Natural killer cell (primary cell): ENCODE measurements at regions not wholly inside any gene's neighbourhood (a gene's known extent, or its start where the extent isn't known, plus 50 kb on each side); places are given as distances from the start of the nearest gene placed in this dataset.

Source experiments
- ATAC-seq, 3 donors: fragments of 150-1000 bp in 2 of 3; fragments of 200-7000 bp in 1 of 3; cut with Tn5 transposase; 1 replicate in 1 of 3; 2 replicates in 2 of 3; pipeline ENCODE4 v1.10.0; 2021; ENCODE audit warnings: mild to moderate bottlenecking in 2 of 3, moderate library complexity in 2 of 3
- DNase-seq, 2 donors: peaks; one replicate each; pipeline versions ENCODE4 v3.0.0 to v3.0.0-alpha.2; 2013 to 2021; ENCODE audit warnings: mixed read lengths in 1 of 2
- H3K27ac ChIP-seq: one replicate; pipeline ENCODE4 v1.5.1; 2013; ENCODE audit warnings: mild to moderate bottlenecking, low read length
- H3K27me3 ChIP-seq: one replicate; pipeline ENCODE4 v1.6.1; 2013; ENCODE audit warnings: low read length; ENCODE audit not compliant: control insufficient read depth, insufficient read depth
- H3K36me3 ChIP-seq: one replicate; pipeline ENCODE4 v1.6.1; 2013; ENCODE audit warnings: low read length; ENCODE audit not compliant: control insufficient read depth, insufficient read depth
- H3K4me1 ChIP-seq: one replicate; pipeline ENCODE4 v1.6.1; 2013; ENCODE audit warnings: low read length; ENCODE audit not compliant: control insufficient read depth, insufficient read depth
- H3K4me3 ChIP-seq: one replicate; pipeline ENCODE4 v1.5.1; 2013; ENCODE audit warnings: low read length
- H3K9me3 ChIP-seq: one replicate; pipeline ENCODE4 v1.6.1; 2013; ENCODE audit warnings: low read length; ENCODE audit not compliant: control insufficient read depth, insufficient read depth
- H3K27ac Mint-ChIP-seq, 2 donors: one replicate each; pipeline ENCODE4 v1.8.0; 2022; ENCODE audit warnings: mild to moderate bottlenecking in 2 of 2, mixed read lengths in 2 of 2, moderate library complexity in 1 of 2
- H3K27me3 Mint-ChIP-seq, 2 donors: one replicate each; pipeline ENCODE4 v1.8.0; 2022; ENCODE audit warnings: low read depth in 2 of 2, mixed read lengths in 2 of 2
- H3K36me3 Mint-ChIP-seq: one replicate; pipeline ENCODE4 v1.8.0; 2022; ENCODE audit warnings: mixed read lengths
- H3K4me1 Mint-ChIP-seq, 2 donors: one replicate each; pipeline ENCODE4 v1.8.0; 2022; ENCODE audit warnings: mixed read lengths in 2 of 2
- H3K4me3 Mint-ChIP-seq: one replicate; pipeline ENCODE4 v1.8.0; 2022; ENCODE audit warnings: mild to moderate bottlenecking, moderate library complexity, mixed read lengths
- H3K9me3 Mint-ChIP-seq, 2 donors: one replicate each; pipeline ENCODE4 v1.8.0; 2022; ENCODE audit warnings: mixed read lengths in 2 of 2
- CTCF ChIP-seq: fragments of 200-600 bp; IDR thresholded peaks from one replicate; pipeline ENCODE4 v1.8.0; 2022; ENCODE audit warnings: antibody characterized with exemption
- WGBS: methylation state at CpG from one replicate; pipeline ENCODE4 v1.1.7; 2013; ENCODE audit warnings: missing lambda C conversion rate; ENCODE audit not compliant: insufficient coverage; 5-methylcytosine and 5-hydroxymethylcytosine counted together
- intact Hi-C: fragments of 100-400 bp; cut with micrococcal nuclease; formaldehyde crosslinking; loops from one replicate; pipeline ENCODE4 v1.14.2; 2022

GRCh38 chr10:30556189-30556588 lies 73.4 kb downstream of the LYZL2 start:
- DNase-seq (no peak), ATAC-seq (no peak)
- WGBS = 81% methylated on average over 1 of the region's 1 CpG
- intact Hi-C loops = no loop called here
- no peaks in the 10 kb centered on the region for H3K36me3 Mint-ChIP-seq
- H3K9me3 Mint-ChIP-seq = no peaks in the 10 kb centered on the region
- H3K27me3 ChIP-seq = no peaks in the 10 kb centered on the region
- peaks cover 2% of the 10 kb centered on the region for H3K4me1 ChIP-seq
- TF ChIP-seq CTCF = no peak
- H3K4me3 Mint-ChIP-seq = no peak overlapping the region
- H3K27ac Mint-ChIP-seq = no peak overlapping the region
- H3K36me3 ChIP-seq = no peaks in the 10 kb centered on the region
- no peak overlapping the region for H3K27ac ChIP-seq
- no peaks in the 10 kb centered on the region for H3K9me3 ChIP-seq
- no peaks in the 10 kb centered on the region for H3K27me3 Mint-ChIP-seq
- no peak overlapping the region for H3K4me3 ChIP-seq
- peaks cover 0 to 17% of the 10 kb centered on the region in 2 donors for H3K4me1 Mint-ChIP-seq

DNA sequence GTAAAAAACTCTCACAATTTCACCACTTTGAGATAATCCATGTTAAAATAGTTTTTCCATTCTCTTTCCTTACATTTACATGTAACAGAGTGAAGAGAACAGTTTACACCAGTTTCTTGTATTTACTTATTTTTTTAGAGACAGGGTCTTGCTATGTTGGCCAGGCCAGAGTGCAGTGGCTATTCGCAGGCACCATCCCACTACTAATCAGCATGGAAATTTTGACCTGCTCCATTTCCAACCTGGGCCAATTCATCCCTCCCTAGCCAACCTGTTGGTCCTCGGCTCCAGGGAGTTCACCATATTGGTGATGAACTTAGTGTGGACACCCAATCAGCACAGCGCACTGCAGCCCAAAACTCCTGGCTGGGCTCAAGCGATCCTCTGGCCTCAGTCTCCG lies 74.1 kb downstream of the LYZL2 start:
- no peaks in the 10 kb centered on the region for H3K9me3 Mint-ChIP-seq
- intact Hi-C loops = no loop called here

GRCh38 chr10:30554440-30554825 lies 75.1 kb downstream of the LYZL2 start:
- ATAC-seq (no peak), DNase-seq (no peak)
- peaks cover 0 to 23% of the 10 kb centered on the region in 2 donors for H3K4me1 Mint-ChIP-seq
- H3K27ac Mint-ChIP-seq = peak overlapping the region in 1 of 2 donors; percentile 59
- H3K9me3 Mint-ChIP-seq = no peaks in the 10 kb centered on the region
- Histone ChIP-seq H3K36me3 (no peaks in the 10 kb centered on the region), H3K4me3 (no peak overlapping the region), H3K27ac (no peak overlapping the region), H3K4me1 (peaks cover 7% of the 10 kb centered on the region), H3K9me3 (no peaks in the 10 kb centered on the region), H3K27me3 (no peaks in the 10 kb centered on the region)
- intact Hi-C loops = no loop called here
- no peaks in the 10 kb centered on the region for H3K27me3 Mint-ChIP-seq
- TF ChIP-seq CTCF = no peak
- H3K4me3 Mint-ChIP-seq = no peak overlapping the region
- H3K36me3 Mint-ChIP-seq = no peaks in the 10 kb centered on the region
- 52% methylated on average over 5 of the region's 5 CpGs for WGBS

More for the DNA sequence above, 74.1 kb downstream of the LYZL2 start:
- Mint-ChIP-seq H3K4me1 (peaks cover 0 to 23% of the 10 kb centered on the region in 2 donors), H3K27ac (no peak overlapping the region), H3K36me3 (no peaks in the 10 kb centered on the region), H3K4me3 (no peak overlapping the region), H3K27me3 (no peaks in the 10 kb centered on the region)
- DNase-seq (no peak), ATAC-seq (no peak)
- Histone ChIP-seq H3K36me3 (no peaks in the 10 kb centered on the region), H3K4me1 (peaks cover 7% of the 10 kb centered on the region), H3K27ac (no peak overlapping the region), H3K4me3 (no peak overlapping the region), H3K9me3 (no peaks in the 10 kb centered on the region), H3K27me3 (no peaks in the 10 kb centered on the region)
- TF ChIP-seq CTCF = no peak
- 100% methylated on average over 5 of the region's 5 CpGs for WGBS

- no peaks in the 10 kb centered on the region for H3K27me3 ChIP-seq
- Mint-ChIP-seq H3K36me3 (no peaks in the 10 kb centered on the region), H3K4me1 (peaks cover 0 to 23% of the 10 kb centered on the region in 2 donors), H3K27ac (peak overlapping the region in 1 of 2 donors; percentile 59), H3K9me3 (no peaks in the 10 kb centered on the region), H3K4me3 (no peak overlapping the region), H3K27me3 (no peaks in the 10 kb centered on the region)
- 89% methylated on average over 12 of the region's 12 CpGs for WGBS
- H3K9me3 ChIP-seq = no peaks in the 10 kb centered on the region
- no peak overlapping the region for H3K27ac ChIP-seq
- intact Hi-C loops = no loop called here
- no peaks in the 10 kb centered on the region for H3K36me3 ChIP-seq
- no peak overlapping the region for H3K4me3 ChIP-seq
- peaks cover 7% of the 10 kb centered on the region for H3K4me1 ChIP-seq
- DNase-seq = no peak
- no peak for ATAC-seq
- no peak for TF ChIP-seq CTCF
Measured at GRCh38 chr10:30553626-30554439, 75.7 kb downstream of the LYZL2 start.
